Brain microvascular endothelial cell (primary cell): ENCODE measurements at regions not wholly inside any gene's neighbourhood (a gene's known extent, or its start where the extent isn't known, plus 50 kb on each side); places are given as distances from the start of the nearest gene placed in this dataset.

ENCODE experiments used
- DNase-seq: peaks from one replicate; pipeline ENCODE4 v3.0.0-alpha.2; 2020
- H3K27ac ChIP-seq: fragments of 250-450 bp; sonication (Bioruptor Pico); 2 replicates; pipeline ENCODE4 v1.5.1; 2020; ENCODE audit warnings: mild to moderate bottlenecking, moderate library complexity
- H3K27me3 ChIP-seq: fragments of 250-450 bp; sonication (Bioruptor Pico); replicated peaks from 2 replicates; pipeline ENCODE4 v1.5.1; 2020; ENCODE audit warnings: mild to moderate bottlenecking
- H3K36me3 ChIP-seq: fragments of 250-450 bp; sonication (Bioruptor Pico); replicated peaks from 2 replicates; pipeline ENCODE4 v1.5.1; 2020; ENCODE audit warnings: mild to moderate bottlenecking
- H3K4me3 ChIP-seq: 2 replicates; pipeline ENCODE4 v1.5.1; 2011; ENCODE audit warnings: low read depth, mild to moderate bottlenecking, control low read depth, low read length, moderate library complexity
- CTCF ChIP-seq: IDR thresholded peaks from 2 replicates; pipeline ENCODE4 v1.5.1; 2011; ENCODE audit warnings: low read depth, mild to moderate bottlenecking, moderate library complexity, low read length, control low read depth, inconsistent platforms; ENCODE audit errors: missing control alignments
- in situ Hi-C: cut with HindIII; loops from 2 replicates; pipeline ENCODE4 v1.10.0; 2017; ENCODE audit warnings: low sequenced_read_pairs, low pct_ligation_motif_present

- Histone ChIP-seq H3K27me3 (no peaks in the 10 kb centered on the region), H3K4me3 (no peak overlapping the region), H3K36me3 (no peaks in the 10 kb centered on the region), H3K27ac (no peak overlapping the region)
- in situ Hi-C loops: no loop called here
- no peak for DNase-seq
- TF ChIP-seq CTCF: no peak
These were observed 96.6 kb upstream of the LRIG1 start for GRCh38 chr3:66597308-66597863.

- Histone ChIP-seq H3K4me3 (no peak overlapping the region), H3K27ac (no peak overlapping the region), H3K36me3 (no peaks in the 10 kb centered on the region), H3K27me3 (no peaks in the 10 kb centered on the region)
- no peak for TF ChIP-seq CTCF
- in situ Hi-C loops: no loop called here
- DNase-seq: no peak
These were observed 97.3 kb upstream of the LRIG1 start for GRCh38 chr3:66598168-66598567.

DNA sequence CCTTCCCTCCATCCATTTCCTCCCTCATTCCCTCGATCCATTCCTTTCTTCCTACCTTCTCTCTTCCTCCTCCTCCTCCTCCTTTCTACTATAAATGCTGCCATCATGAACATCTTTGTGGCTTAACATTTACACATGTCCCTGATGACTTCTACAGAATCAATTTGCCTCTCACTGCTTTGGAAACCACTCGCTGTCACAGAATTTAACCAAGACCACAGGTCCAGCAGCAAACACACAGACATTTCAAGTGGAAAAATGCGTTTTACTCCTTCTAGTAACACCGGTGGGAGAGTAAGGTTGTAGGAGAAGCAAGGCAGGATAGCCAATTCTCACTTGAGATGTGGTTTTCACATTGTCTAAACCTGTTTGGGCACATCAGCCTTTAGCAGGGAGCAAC, 101.4 kb upstream of the LRIG1 start:
- in situ Hi-C loops: no loop called here
- TF ChIP-seq CTCF: no peak
- Histone ChIP-seq H3K27ac (no peak overlapping the region), H3K36me3 (no peaks in the 10 kb centered on the region), H3K27me3 (no peaks in the 10 kb centered on the region), H3K4me3 (no peak overlapping the region)
- DNase-seq: no peak

GRCh38 chr3:66602691-66603090, 101.9 kb upstream of the LRIG1 start:
- no peak for DNase-seq

GRCh38 chr3:66603151-66603611, 102.4 kb upstream of the LRIG1 start:
- Histone ChIP-seq H3K27ac (no peak overlapping the region), H3K27me3 (no peaks in the 10 kb centered on the region), H3K36me3 (no peaks in the 10 kb centered on the region), H3K4me3 (no peak overlapping the region)
- no peak for TF ChIP-seq CTCF
- in situ Hi-C loops: no loop called here
- no peak for DNase-seq

More at GRCh38 chr3:66602691-66603090, 101.9 kb upstream of the LRIG1 start:
- H3K4me3 ChIP-seq: no peak overlapping the region
- in situ Hi-C loops: no loop called here
- no peaks in the 10 kb centered on the region for H3K27me3 ChIP-seq
- H3K27ac ChIP-seq: no peak overlapping the region
- no peaks in the 10 kb centered on the region for H3K36me3 ChIP-seq
- no peak for TF ChIP-seq CTCF

- no peak for TF ChIP-seq CTCF
- Histone ChIP-seq H3K4me3 (no peak overlapping the region), H3K27me3 (no peaks in the 10 kb centered on the region), H3K27ac (no peak overlapping the region), H3K36me3 (no peaks in the 10 kb centered on the region)
- in situ Hi-C loops: no loop called here
- no peak for DNase-seq
These were observed 103.7 kb upstream of the LRIG1 start for GRCh38 chr3:66604481-66604880.
